IMR-90 (cell line): ENCODE measurements at regions not wholly inside any gene's neighbourhood (a gene's known extent, or its start where the extent isn't known, plus 50 kb on each side); places are given as distances from the start of the nearest gene placed in this dataset.

Experiments
- ATAC-seq: fragments of 200-7000 bp; cut with Tn5 transposase; 2 replicates; pipeline ENCODE4 v1.9.1; 2020; ENCODE audit warnings: low read depth, mild to moderate bottlenecking, moderate library complexity
- BruUV-seq: library from RNA; stranded (reverse); fragments of 400-500 nt; replicated peaks from 2 replicates; lab custom pipeline; 2021; lab: Mats Ljungman, UMichigan
- CTCF ChIA-PET: fragments of 300-600 bp; formaldehyde crosslinking; extraction: SDS; loops from one replicate; lab custom pipeline; 2021; ENCODE audit warnings: antibody characterized with exemption; lab: Yijun Ruan, JAX
- POLR2A ChIA-PET: fragments of 300-600 bp; sonication (Branson Sonifier 250); formaldehyde crosslinking; loops from one replicate; lab custom pipeline; 2022; ENCODE audit warnings: antibody characterized with exemption; ENCODE audit not compliant: unreplicated experiment; lab: Charles Lee
- DNase-seq: peaks from one replicate; pipeline ENCODE4 v3.0.0; 2013
- H2AFZ ChIP-seq: replicated peaks from 2 replicates; pipeline ENCODE3; 2013; ENCODE audit warnings: low read length, mild to moderate bottlenecking; ENCODE audit not compliant: poor library complexity
- H2AK5ac ChIP-seq: 2 replicates; pipeline ENCODE4 v1.6.1; 2013; ENCODE audit warnings: low read depth, low read length, inconsistent platforms
- H2AK9ac ChIP-seq: replicated peaks from 2 replicates; pipeline ENCODE3; 2013; ENCODE audit warnings: mild to moderate bottlenecking, low read depth, low read length, moderate library complexity; ENCODE audit not compliant: poor library complexity
- H2BK120ac ChIP-seq: 2 replicates; pipeline ENCODE4 v1.6.1; 2013; ENCODE audit warnings: low read depth, low read length, inconsistent platforms
- H2BK15ac ChIP-seq: 3 replicates; pipeline ENCODE4 v1.6.1; 2013; ENCODE audit warnings: low read depth, low read length, inconsistent platforms
- H2BK20ac ChIP-seq: 2 replicates; pipeline ENCODE4 v1.6.1; 2013; ENCODE audit warnings: low read depth, mild to moderate bottlenecking, inconsistent platforms, low read length, moderate library complexity
- H2BK5ac ChIP-seq: 2 replicates; pipeline ENCODE4 v1.6.1; 2013; ENCODE audit warnings: mild to moderate bottlenecking, low read depth, low read length, inconsistent platforms; ENCODE audit not compliant: poor library complexity, severe bottlenecking
- H3K14ac ChIP-seq: replicated peaks from 2 replicates; pipeline ENCODE4 v1.6.1; 2013; ENCODE audit warnings: low read depth, low read length, inconsistent platforms
- H3K18ac ChIP-seq: 2 replicates; pipeline ENCODE4 v1.6.1; 2013; ENCODE audit warnings: low read depth, low read length, control low read depth
- H3K23ac ChIP-seq: 2 replicates; pipeline ENCODE4 v1.6.1; 2013; ENCODE audit warnings: low read depth, low read length, inconsistent platforms
- H3K27ac ChIP-seq: 2 replicates; pipeline ENCODE4 v1.5.1; 2013; ENCODE audit warnings: mild to moderate bottlenecking, control low read depth, low read length; ENCODE audit not compliant: insufficient read depth
- H3K27me3 ChIP-seq: 2 replicates; pipeline ENCODE4 v1.6.1; 2013; ENCODE audit warnings: low read length; ENCODE audit not compliant: control insufficient read depth, insufficient read depth
- H3K36me3 ChIP-seq: 2 replicates; pipeline ENCODE4 v1.6.1; 2013; ENCODE audit warnings: low read length, mixed read lengths; ENCODE audit not compliant: control insufficient read depth, insufficient read depth
- H3K4ac ChIP-seq: 2 replicates; pipeline ENCODE4 v1.6.1; 2013; ENCODE audit warnings: low read depth, low read length, inconsistent platforms
- H3K4me1 ChIP-seq: 2 replicates; pipeline ENCODE4 v1.6.1; 2013; ENCODE audit warnings: low read length, mixed read lengths; ENCODE audit not compliant: control insufficient read depth, insufficient read depth
- H3K4me2 ChIP-seq: 2 replicates; pipeline ENCODE4 v1.6.1; 2013; ENCODE audit warnings: low read depth, mild to moderate bottlenecking, control low read depth, low read length, moderate library complexity
- H3K4me3 ChIP-seq: 2 replicates; pipeline ENCODE4 v1.5.1; 2013; ENCODE audit warnings: low read depth, mild to moderate bottlenecking, control low read depth, low read length, moderate library complexity; ENCODE audit not compliant: insufficient read depth
- H3K56ac ChIP-seq: 2 replicates; pipeline ENCODE4 v1.6.1; 2013; ENCODE audit warnings: low read length, inconsistent platforms; ENCODE audit not compliant: insufficient read depth; ENCODE audit errors: extremely low read depth
- H3K79me1 ChIP-seq, 2 experiments: 2 replicates each; pipeline ENCODE4 v1.6.1; 2013; ENCODE audit warnings: low read length in 2 of 2, inconsistent platforms in 1 of 2, low read depth in 1 of 2
- H3K9ac ChIP-seq: 2 replicates; pipeline ENCODE4 v1.6.1; 2013; ENCODE audit warnings: low read depth, low read length, control low read depth
- H3K9me1 ChIP-seq: 2 replicates; pipeline ENCODE4 v1.6.1; 2013; ENCODE audit warnings: low read length, inconsistent platforms; ENCODE audit not compliant: insufficient read depth
- H3K9me3 ChIP-seq: 2 replicates; pipeline ENCODE4 v1.6.1; 2013; ENCODE audit warnings: low read length; ENCODE audit not compliant: control insufficient read depth, insufficient read depth
- H4K20me1 ChIP-seq: 2 replicates; pipeline ENCODE4 v1.6.1; 2013; ENCODE audit warnings: low read length, inconsistent platforms; ENCODE audit not compliant: insufficient read depth
- H4K5ac ChIP-seq: 2 replicates; pipeline ENCODE4 v1.6.1; 2013; ENCODE audit warnings: mild to moderate bottlenecking, low read depth, low read length, control low read depth
- H4K8ac ChIP-seq, 2 experiments: 2 replicates each; pipeline ENCODE4 v1.6.1; 2013; ENCODE audit warnings: low read depth in 2 of 2, low read length in 2 of 2, control low read depth in 1 of 2, inconsistent platforms in 1 of 2
- H4K91ac ChIP-seq: 2 replicates; pipeline ENCODE4 v1.6.1; 2013; ENCODE audit warnings: low read depth, low read length, inconsistent platforms; ENCODE audit not compliant: insufficient read depth
- CEBPB ChIP-seq: IDR thresholded peaks from 2 replicates; pipeline ENCODE4 v1.6.1; 2012; ENCODE audit warnings: low read depth, low read length, improper control_type of control experiment
- CHD1 ChIP-seq: IDR thresholded peaks from 2 replicates; pipeline ENCODE4 v1.6.1; 2012; ENCODE audit warnings: low read depth, low read length, improper control_type of control experiment
- FOS ChIP-seq: fragments of 150-350 bp; IDR thresholded peaks from 2 replicates; pipeline ENCODE4 v1.6.1; 2016; ENCODE audit warnings: low read depth, low read length
- MAFK ChIP-seq: IDR thresholded peaks from 2 replicates; pipeline ENCODE4 v1.6.1; 2012; ENCODE audit warnings: low read depth, low read length, improper control_type of control experiment
- MAZ ChIP-seq: IDR thresholded peaks from 2 replicates; pipeline ENCODE4 v1.6.1; 2012; ENCODE audit warnings: low read depth, mild to moderate bottlenecking, low read length, improper control_type of control experiment, moderate library complexity, borderline replicate concordance
- NFE2L2 ChIP-seq: fragments of 150-350 bp; IDR thresholded peaks from 2 replicates; pipeline ENCODE4 v1.6.1; 2016; ENCODE audit warnings: low read depth, mild to moderate bottlenecking, low read length
- POLR2A ChIP-seq: IDR thresholded peaks from 2 replicates; pipeline ENCODE4 v1.6.1; 2012; ENCODE audit warnings: mild to moderate bottlenecking, low read depth, low read length
- RCOR1 ChIP-seq: IDR thresholded peaks from 2 replicates; pipeline ENCODE4 v1.6.1; 2012; ENCODE audit warnings: mild to moderate bottlenecking, low read length, improper control_type of control experiment; ENCODE audit not compliant: insufficient replicate concordance
- RFX5 ChIP-seq: IDR thresholded peaks from 2 replicates; pipeline ENCODE4 v1.8.0; 2012; ENCODE audit warnings: low read depth, mild to moderate bottlenecking, low read length, moderate library complexity
- SMC3 ChIP-seq: fragments of 150-350 bp; IDR thresholded peaks from 2 replicates; pipeline ENCODE4 v1.6.1; 2016; ENCODE audit warnings: low read depth, mild to moderate bottlenecking, antibody characterized with exemption, low read length, moderate library complexity
- USF2 ChIP-seq: fragments of 150-350 bp; IDR thresholded peaks from 2 replicates; pipeline ENCODE4 v1.6.1; 2017; ENCODE audit warnings: mild to moderate bottlenecking, antibody characterized with exemption, low read length, low read depth
- WGBS, 2 experiments: methylation state at CpG; one replicate each; pipeline versions ENCODE4 v1.1.5 to v1.1.7; 2013; ENCODE audit warnings: missing lambda C conversion rate in 2 of 2; ENCODE audit not compliant: insufficient read length in 1 of 2; ENCODE audit errors: extremely low coverage in 2 of 2; 5-methylcytosine and 5-hydroxymethylcytosine counted together
- dilution Hi-C: fragments of 300-500 bp; cut with HindIII; formaldehyde crosslinking; loops from one replicate; pipeline ENCODE4 v1.14.3; 2018; ENCODE audit warnings: low sequenced_read_pairs; ENCODE audit not compliant: unreplicated experiment
- in situ Hi-C: fragments of 300-500 bp; cut with MboI; formaldehyde crosslinking; loops from 3 replicates; pipeline ENCODE4 v1.14.3; 2019; ENCODE audit warnings: low sequenced_read_pairs, inconsistent platforms, mixed read lengths
- intact Hi-C: fragments of 100-400 bp; cut with micrococcal nuclease; formaldehyde crosslinking; loops from 2 replicates; pipeline ENCODE4 v1.10.0; 2022

GRCh38 chr12:107302649-107303341, 209.4 kb upstream of the CRY1 start:
- H2AK9ac ChIP-seq = no peak overlapping the region
- H2AK5ac ChIP-seq = no peak overlapping the region
- H3K9me3 ChIP-seq = no peaks in the 10 kb centered on the region
- no peak for DNase-seq
- TF ChIP-seq CEBPB = no peak
- no peak for TF ChIP-seq MAZ
- TF ChIP-seq RFX5 = no peak
- TF ChIP-seq USF2 = no peak
- no peak for TF ChIP-seq NFE2L2
- no peak for TF ChIP-seq RCOR1
- no peak for TF ChIP-seq CHD1
- TF ChIP-seq POLR2A = no peak
- no peak for TF ChIP-seq FOS
- TF ChIP-seq MAFK = no peak
- no peak for TF ChIP-seq SMC3
- in situ Hi-C loops (no loop called here), intact Hi-C loops (no loop called here), dilution Hi-C loops (no loop called here)
- H3K27me3 ChIP-seq = peaks cover 5% of the 10 kb centered on the region; the same call in 1 of the 2 replicates
- H4K5ac ChIP-seq = no peak overlapping the region
- H3K27ac ChIP-seq = no peak overlapping the region
- H3K14ac ChIP-seq = no peak overlapping the region
- no peak overlapping the region for H3K4ac ChIP-seq
- H3K9ac ChIP-seq = no peak overlapping the region
- H2BK20ac ChIP-seq = no peak overlapping the region
- no peak overlapping the region for H2BK5ac ChIP-seq
- ATAC-seq = no peak
- H3K56ac ChIP-seq = no peak overlapping the region
- H3K9me1 ChIP-seq = no peaks in the 10 kb centered on the region
- H3K4me1 ChIP-seq = no peaks in the 10 kb centered on the region
- POLR2A ChIA-PET = no interaction called here
- WGBS, 2 experiments = no CpG with 5 or more reads among the region's 2 CpGs
- no peaks in the 10 kb centered on the region for H4K20me1 ChIP-seq
- CTCF ChIA-PET = no interaction called here
- no peaks in the 10 kb centered on the region for H3K36me3 ChIP-seq
- H2BK15ac ChIP-seq = no peak overlapping the region
- no peaks in the 10 kb centered on the region for H3K79me1 ChIP-seq
- H4K91ac ChIP-seq = no peak overlapping the region
- H3K23ac ChIP-seq = no peak overlapping the region
- no peak overlapping the region for H3K4me2 ChIP-seq
- H3K4me3 ChIP-seq = no peak overlapping the region
- no peak overlapping the region for H2BK120ac ChIP-seq
- no peak overlapping the region for H2AFZ ChIP-seq
- no peak overlapping the region for H4K8ac ChIP-seq
- no TSS peak for BruUV-seq
- H3K18ac ChIP-seq = no peak overlapping the region
